ENCODE measurements at regions not wholly inside any gene's neighbourhood (a gene's known extent, or its start where the extent isn't known, plus 50 kb on each side); places are given as distances from the start of the nearest gene placed in this dataset.

DNA sequence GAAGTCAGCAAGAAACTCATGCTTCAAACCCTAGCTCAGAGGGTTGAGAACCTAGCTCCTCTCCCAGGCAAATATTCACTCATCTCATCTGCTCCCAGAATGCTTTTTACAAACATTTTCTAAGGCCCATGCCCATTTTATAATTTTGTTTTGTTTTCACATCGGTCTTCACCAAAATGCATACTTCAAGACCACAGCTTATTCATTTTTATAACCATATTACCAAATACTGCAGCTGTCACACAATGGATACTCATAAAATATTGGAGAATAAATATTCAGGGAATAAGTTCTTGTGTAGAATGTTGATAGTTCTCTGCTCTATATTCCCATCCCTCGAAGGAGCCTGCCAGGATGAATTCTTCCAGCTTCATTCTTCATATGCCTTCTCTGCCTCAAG, 50.8 kb upstream of the HOXC13 start:
- TF ChIP-seq, protein P1, sequence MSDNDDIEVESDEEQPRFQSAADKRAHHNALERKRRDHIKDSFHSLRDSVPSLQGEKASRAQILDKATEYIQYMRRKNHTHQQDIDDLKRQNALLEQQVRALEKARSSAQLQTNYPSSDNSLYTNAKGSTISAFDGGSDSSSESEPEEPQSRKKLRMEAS (IDR thresholded peaks at IDR 0.05; ENCODE audit: insufficient read depth, insufficient read length) = no peak
- TF ChIP-seq CTCF (IDR thresholded peaks at IDR 0.05; ENCODE audit: extremely low read depth in 1 of 2, insufficient read depth in 1 of 2, low read depth in 1 of 2, low read length in 2 of 2) (no peak), JUN (IDR thresholded peaks at IDR 0.05; ENCODE audit: borderline replicate concordance, insufficient read depth, insufficient read length, low read depth) (no peak), POLR2AphosphoS5 (IDR thresholded peaks at IDR 0.05; ENCODE audit: insufficient read depth, low read depth, low read length) (no peak), EZH2 (IDR thresholded peaks at IDR 0.05; ENCODE audit: borderline replicate concordance, low read depth, low read length, severe bottlenecking) (no peak), POLR2A (IDR thresholded peaks at IDR 0.05; ENCODE audit: low read depth, low read length) (no peak), FOS (IDR thresholded peaks at IDR 0.05; ENCODE audit: borderline replicate concordance, insufficient read depth, low read length) (no peak)
